Thoracic aorta (tissue), 2 donors: ENCODE measurements at regions not wholly inside any gene's neighbourhood (a gene's known extent, or its start where the extent isn't known, plus 50 kb on each side); places are given as distances from the start of the nearest gene placed in this dataset.

Source experiments
- ATAC-seq: fragments of 150-250 bp; one replicate; pipeline ENCODE4 v1.8.0; 2017; ENCODE audit warnings: low read depth; ENCODE audit not compliant: insufficient number of reproducible peaks, low FRiP score
- DNase-seq: peaks from one replicate; pipeline ENCODE4 v3.0.0-alpha.2; 2020; ENCODE audit warnings: low spot score
- H3K27ac ChIP-seq, 2 donors: fragments of 200-600 bp; sonication (generic); 1 replicate in 1 of 2; 2 replicates in 1 of 2; pipeline ENCODE4 v1.5.1; 2016; ENCODE audit warnings: mild to moderate bottlenecking in 2 of 2, moderate library complexity in 2 of 2
- H3K27me3 ChIP-seq: fragments of 200-600 bp; sonication (generic); replicated peaks from 2 replicates; pipeline ENCODE4 v1.6.0; 2016; ENCODE audit warnings: mild to moderate bottlenecking; ENCODE audit not compliant: insufficient read depth
- H3K36me3 ChIP-seq: fragments of 200-600 bp; sonication (generic); one replicate; pipeline ENCODE4 v1.5.1; 2016
- H3K4me1 ChIP-seq, 2 donors: fragments of 200-600 bp; sonication (generic); 1 replicate in 1 of 2; 2 replicates in 1 of 2; pipeline versions ENCODE4 v1.5.1 to v1.6.0; 2016; ENCODE audit warnings: low read depth in 2 of 2, mild to moderate bottlenecking in 1 of 2; ENCODE audit not compliant: control insufficient read depth in 1 of 2
- H3K4me3 ChIP-seq: fragments of 200-600 bp; sonication (generic); 2 replicates; pipeline ENCODE4 v1.5.1; 2016; ENCODE audit warnings: mild to moderate bottlenecking
- H3K9me3 ChIP-seq: fragments of 200-600 bp; sonication (generic); 2 replicates; pipeline ENCODE4 v1.5.1; 2016
- CTCF ChIP-seq: fragments of 200-600 bp; sonication (generic); IDR thresholded peaks from one replicate; pipeline ENCODE4 v1.5.1; 2019; ENCODE audit warnings: antibody characterized with exemption

GRCh38 chr4:158371158-158371557, 150.5 kb upstream of the RXFP1 start:
- no peaks in the 10 kb centered on the region for H3K36me3 ChIP-seq
- no peak for DNase-seq
- no peak overlapping the region for H3K27ac ChIP-seq
- H3K4me1 ChIP-seq, result peaks cover 9% of the 10 kb centered on the region in 2 donors
- TF ChIP-seq CTCF, result no peak
- no peaks in the 10 kb centered on the region for H3K9me3 ChIP-seq
- no peak overlapping the region for H3K4me3 ChIP-seq
- no peaks in the 10 kb centered on the region for H3K27me3 ChIP-seq
- no peak for ATAC-seq

- Histone ChIP-seq H3K27ac (no peak overlapping the region), H3K4me1 (peaks cover 10 to 13% of the 10 kb centered on the region in 2 donors), H3K36me3 (no peaks in the 10 kb centered on the region), H3K4me3 (no peak overlapping the region), H3K27me3 (no peaks in the 10 kb centered on the region), H3K9me3 (no peaks in the 10 kb centered on the region)
- ATAC-seq, result no peak
- no peak for DNase-seq
- TF ChIP-seq CTCF, result no peak
These were observed 147.4 kb upstream of the RXFP1 start for GRCh38 chr4:158374318-158374717.

GRCh38 chr4:158376106-158376840, 145.4 kb upstream of the RXFP1 start:
- no peaks in the 10 kb centered on the region for H3K36me3 ChIP-seq
- no peak overlapping the region for H3K27ac ChIP-seq
- no peak for ATAC-seq

GRCh38 chr4:158384414-158384813, 137.3 kb upstream of the RXFP1 start:
- TF ChIP-seq CTCF, result no peak

More at GRCh38 chr4:158376106-158376840, 145.4 kb upstream of the RXFP1 start:
- no peak overlapping the region for H3K4me3 ChIP-seq
- DNase-seq, result no peak
- H3K9me3 ChIP-seq, result no peaks in the 10 kb centered on the region
- H3K27me3 ChIP-seq, result no peaks in the 10 kb centered on the region
- TF ChIP-seq CTCF, result no peak
- H3K4me1 ChIP-seq, result peaks cover 8 to 13% of the 10 kb centered on the region in 2 donors

GRCh38 chr4:158395343-158395742, 126.3 kb upstream of the RXFP1 start:
- no peaks in the 10 kb centered on the region for H3K36me3 ChIP-seq
- DNase-seq (no peak), ATAC-seq (no peak)
- H3K27me3 ChIP-seq, result no peaks in the 10 kb centered on the region
- H3K9me3 ChIP-seq, result no peaks in the 10 kb centered on the region
- no peak overlapping the region for H3K4me3 ChIP-seq
- no peak for TF ChIP-seq CTCF
- H3K4me1 ChIP-seq, result no peaks in the 10 kb centered on the region
- H3K27ac ChIP-seq, result no peak overlapping the region

More at GRCh38 chr4:158384414-158384813, 137.3 kb upstream of the RXFP1 start:
- no peaks in the 10 kb centered on the region for H3K9me3 ChIP-seq
- no peaks in the 10 kb centered on the region for H3K36me3 ChIP-seq
- no peak overlapping the region for H3K4me3 ChIP-seq
- ATAC-seq (no peak), DNase-seq (no peak)
- H3K27me3 ChIP-seq, result no peaks in the 10 kb centered on the region
- H3K4me1 ChIP-seq, result peaks cover 0 to 4% of the 10 kb centered on the region in 2 donors
- no peak overlapping the region for H3K27ac ChIP-seq
